ENCODE measurements at regions not wholly inside any gene's neighbourhood (a gene's known extent, or its start where the extent isn't known, plus 50 kb on each side); places are given as distances from the start of the nearest gene placed in this dataset.
A peak's percentile ranks its signal among the peaks of the same experiment; 100 is the strongest.

DNA sequence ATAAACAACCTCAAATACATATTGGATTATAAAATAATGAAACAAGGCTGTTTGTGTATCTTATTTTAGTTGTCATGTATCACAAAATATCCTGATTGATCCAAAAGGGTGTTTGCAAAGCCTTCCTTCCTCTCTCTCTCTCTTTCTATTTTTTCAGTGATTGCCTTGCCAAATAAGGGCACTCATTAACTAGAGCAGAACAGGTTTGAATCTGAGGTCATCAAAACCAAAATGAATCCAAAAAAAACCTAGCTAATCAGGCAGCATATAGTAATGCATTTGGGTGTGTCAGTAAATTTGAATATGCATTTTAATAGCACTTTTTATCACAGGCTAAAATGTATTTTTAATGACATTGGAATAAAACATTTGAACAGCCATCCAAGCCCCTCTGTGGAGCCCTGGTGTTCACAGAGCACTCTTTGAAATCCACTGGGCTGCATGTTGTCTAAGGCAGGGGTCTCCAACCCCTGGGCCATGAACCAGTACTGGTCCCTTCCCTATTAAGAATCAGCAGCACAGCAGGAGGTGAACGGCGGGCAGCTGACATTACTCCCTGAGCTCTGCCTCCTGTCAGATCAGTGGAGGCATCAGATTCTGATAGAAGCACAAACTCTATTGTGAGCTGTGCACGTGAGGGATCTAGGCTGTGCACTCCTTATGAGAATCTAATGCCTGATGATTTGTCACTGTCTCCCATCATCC lies 171.8 kb upstream of the RAI14 start:
- Histone ChIP-seq H3K4me1 (ENCODE audit: control insufficient read depth, insufficient read depth, low read length) (peaks cover 10% of the 10 kb centered on the region), H3K27ac (ENCODE audit: low read length) (no peak overlapping the region), H3K4me3 (ENCODE audit: low read length) (no peak overlapping the region), H3K27me3 (ENCODE audit: control insufficient read depth, insufficient read depth, low read length) (no peaks in the 10 kb centered on the region), H3K36me3 (ENCODE audit: control insufficient read depth, insufficient read depth, low read length) (no peaks in the 10 kb centered on the region), H3K9me3 (ENCODE audit: control insufficient read depth, low read depth, low read length) (no peaks in the 10 kb centered on the region)
- DNase-seq, result no peak
- no CpG with 5 or more reads among the region's 3 CpGs for WGBS (ENCODE audit: insufficient coverage, low lambda C conversion rate)

DNA sequence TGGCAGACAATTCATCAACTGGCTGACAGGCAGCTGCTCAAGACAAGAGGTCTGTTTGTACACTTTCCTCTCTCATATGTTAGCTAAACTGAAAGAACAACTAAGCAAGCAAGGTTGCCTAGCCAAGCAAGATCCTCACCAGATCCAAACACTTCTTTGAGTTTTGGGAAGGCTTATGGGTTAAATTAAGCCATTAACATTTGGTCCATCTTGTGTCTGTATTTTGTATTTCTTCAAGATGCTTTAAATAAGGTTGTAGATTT lies 170.4 kb upstream of the RAI14 start:
- H3K9me3 ChIP-seq (ENCODE audit: control insufficient read depth, low read depth, low read length), result no peaks in the 10 kb centered on the region
- no peak overlapping the region for H3K27ac ChIP-seq (ENCODE audit: low read length)

DNA sequence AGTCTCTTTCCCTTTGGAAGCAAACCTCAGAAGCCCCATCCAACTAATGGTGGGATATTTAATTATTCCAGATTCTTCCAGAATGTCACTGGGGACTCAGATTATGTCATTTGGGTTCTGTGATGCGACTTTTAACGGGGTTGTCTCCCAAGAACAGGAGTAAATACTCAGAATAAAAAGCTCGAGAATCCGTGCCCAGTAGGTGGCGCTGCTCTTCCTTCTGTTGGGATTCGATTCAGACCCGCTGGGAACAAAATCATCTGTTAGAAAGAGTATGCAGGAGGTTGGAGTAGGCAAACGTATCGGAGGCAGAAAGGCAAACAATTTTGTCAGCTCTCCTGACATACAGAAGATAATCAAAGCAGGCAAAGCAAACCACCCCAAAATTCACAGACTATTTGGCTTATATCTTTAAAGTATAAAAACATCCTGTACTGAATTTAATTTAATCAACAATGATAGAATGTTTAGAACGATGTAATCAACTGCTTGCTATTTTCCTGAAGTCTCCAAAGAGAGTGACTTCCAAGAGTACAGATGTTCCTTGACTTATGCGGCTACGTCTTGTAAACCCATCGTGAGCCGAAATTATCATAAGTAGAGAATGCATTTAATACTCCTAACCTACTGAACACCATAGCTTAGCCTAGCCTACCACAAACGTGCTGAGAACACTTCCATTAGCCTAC lies 169.8 kb upstream of the RAI14 start:
- WGBS (ENCODE audit: insufficient coverage, low lambda C conversion rate), result 80% methylated on average over 2 of the region's 15 CpGs
- Histone ChIP-seq H3K36me3 (ENCODE audit: control insufficient read depth, insufficient read depth, low read length) (no peaks in the 10 kb centered on the region), H3K27me3 (ENCODE audit: control insufficient read depth, insufficient read depth, low read length) (no peaks in the 10 kb centered on the region), H3K4me1 (ENCODE audit: control insufficient read depth, insufficient read depth, low read length) (peaks cover 10% of the 10 kb centered on the region), H3K27ac (ENCODE audit: low read length) (peak overlapping the region; percentile 93), H3K9me3 (ENCODE audit: control insufficient read depth, low read depth, low read length) (no peaks in the 10 kb centered on the region), H3K4me3 (ENCODE audit: low read length) (no peak overlapping the region)
- peak; percentile 74 to 76 for DNase-seq

More for the DNA sequence above, 170.4 kb upstream of the RAI14 start:
- no peaks in the 10 kb centered on the region for H3K27me3 ChIP-seq (ENCODE audit: control insufficient read depth, insufficient read depth, low read length)
- peaks cover 10% of the 10 kb centered on the region for H3K4me1 ChIP-seq (ENCODE audit: control insufficient read depth, insufficient read depth, low read length)
- no peaks in the 10 kb centered on the region for H3K36me3 ChIP-seq (ENCODE audit: control insufficient read depth, insufficient read depth, low read length)
- no peak overlapping the region for H3K4me3 ChIP-seq (ENCODE audit: low read length)
- DNase-seq, result no peak

DNA sequence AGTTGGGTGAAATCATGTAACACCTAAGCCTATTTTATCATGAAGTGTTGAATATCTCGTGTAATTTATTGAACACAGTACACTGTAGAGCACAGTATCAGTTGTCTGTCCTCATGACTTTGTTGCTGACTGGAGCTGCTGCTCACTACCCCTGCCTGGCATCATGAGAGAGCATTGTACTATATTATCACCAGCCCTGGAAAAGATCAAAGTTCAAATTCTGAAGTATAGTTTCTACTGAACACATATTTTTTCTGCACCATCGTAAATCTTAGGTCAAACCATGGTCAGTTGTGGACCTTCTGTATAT lies 169.3 kb upstream of the RAI14 start:
- DNase-seq, result peak; percentile 61 to 85
- no peaks in the 10 kb centered on the region for H3K27me3 ChIP-seq (ENCODE audit: control insufficient read depth, insufficient read depth, low read length)
- no peaks in the 10 kb centered on the region for H3K9me3 ChIP-seq (ENCODE audit: control insufficient read depth, low read depth, low read length)
- no peak overlapping the region for H3K4me3 ChIP-seq (ENCODE audit: low read length)
- H3K27ac ChIP-seq (ENCODE audit: low read length), result peak overlapping the region; percentile 93
- no peaks in the 10 kb centered on the region for H3K36me3 ChIP-seq (ENCODE audit: control insufficient read depth, insufficient read depth, low read length)
- peaks cover 10% of the 10 kb centered on the region for H3K4me1 ChIP-seq (ENCODE audit: control insufficient read depth, insufficient read depth, low read length)
- no CpG with 5 or more reads among the region's 2 CpGs for WGBS (ENCODE audit: insufficient coverage, low lambda C conversion rate)

DNA sequence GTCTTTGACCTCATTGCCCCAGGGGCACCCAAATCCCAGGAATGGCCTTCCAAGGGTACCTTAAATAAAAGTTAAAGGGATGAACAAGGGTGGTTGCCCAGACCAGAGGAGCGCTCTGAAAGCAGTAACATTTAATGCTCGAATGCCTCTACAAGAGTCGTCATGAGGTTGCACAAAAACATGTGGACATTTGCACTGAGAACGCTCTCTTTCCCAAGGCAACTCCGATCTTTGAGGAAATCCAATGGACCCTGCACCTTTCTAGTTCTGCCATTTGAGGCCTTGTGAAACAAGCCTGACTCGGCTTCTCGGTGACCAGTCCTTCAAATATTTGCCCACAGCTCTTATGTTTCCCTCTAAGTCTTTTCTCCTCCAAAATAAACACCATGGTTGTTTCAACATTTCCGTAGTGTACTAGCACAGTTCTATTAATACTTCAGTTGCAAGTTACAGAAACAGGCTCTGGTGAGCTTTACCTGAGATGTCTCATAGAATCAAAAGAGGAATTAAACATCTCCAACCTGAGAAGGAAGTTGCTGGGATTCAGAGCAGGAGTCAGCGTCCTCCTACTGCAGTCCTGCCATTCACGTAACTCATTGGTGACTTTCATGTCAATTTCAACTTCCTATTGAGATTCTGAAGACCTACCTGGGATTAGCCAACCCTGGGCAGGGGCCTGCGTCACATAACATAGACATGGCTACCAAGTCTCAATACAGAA lies 168.8 kb upstream of the RAI14 start:
- peak; percentile 54 to 73 for DNase-seq
- no peaks in the 10 kb centered on the region for H3K9me3 ChIP-seq (ENCODE audit: control insufficient read depth, low read depth, low read length)
- peaks cover 10% of the 10 kb centered on the region for H3K4me1 ChIP-seq (ENCODE audit: control insufficient read depth, insufficient read depth, low read length)
- no peaks in the 10 kb centered on the region for H3K36me3 ChIP-seq (ENCODE audit: control insufficient read depth, insufficient read depth, low read length)
- no CpG with 5 or more reads among the region's 11 CpGs for WGBS (ENCODE audit: insufficient coverage, low lambda C conversion rate)
- H3K27ac ChIP-seq (ENCODE audit: low read length), result peak overlapping the region; percentile 93
- H3K27me3 ChIP-seq (ENCODE audit: control insufficient read depth, insufficient read depth, low read length), result no peaks in the 10 kb centered on the region
- H3K4me3 ChIP-seq (ENCODE audit: low read length), result no peak overlapping the region

DNA sequence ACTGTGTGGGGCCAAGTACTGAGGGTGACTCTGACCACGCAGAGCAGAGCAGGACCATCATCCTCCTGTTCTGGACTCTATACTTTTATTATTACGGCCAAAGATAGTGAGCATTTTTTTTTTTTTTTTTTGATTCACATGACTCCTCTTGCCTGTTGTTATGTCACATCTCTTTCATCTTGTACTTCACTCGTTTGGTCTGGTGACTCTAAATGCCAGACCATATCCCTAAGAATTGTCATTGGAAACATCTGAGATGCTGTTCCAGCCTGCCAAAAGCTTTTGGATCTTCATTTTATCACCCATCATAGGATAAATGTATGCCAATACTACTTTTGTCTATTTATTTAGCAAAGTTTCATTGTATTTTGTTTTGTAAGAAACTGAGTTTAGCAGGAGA lies 168.2 kb upstream of the RAI14 start:
- H3K36me3 ChIP-seq (ENCODE audit: control insufficient read depth, insufficient read depth, low read length), result no peaks in the 10 kb centered on the region
- H3K9me3 ChIP-seq (ENCODE audit: control insufficient read depth, low read depth, low read length), result no peaks in the 10 kb centered on the region
- DNase-seq, result peak in 1 of 2 donors; percentile 50
- H3K27me3 ChIP-seq (ENCODE audit: control insufficient read depth, insufficient read depth, low read length), result no peaks in the 10 kb centered on the region
- H3K4me1 ChIP-seq (ENCODE audit: control insufficient read depth, insufficient read depth, low read length), result peaks cover 10% of the 10 kb centered on the region
- H3K4me3 ChIP-seq (ENCODE audit: low read length), result no peak overlapping the region
- H3K27ac ChIP-seq (ENCODE audit: low read length), result peak overlapping the region; percentile 93
- WGBS (ENCODE audit: insufficient coverage, low lambda C conversion rate), result 42% methylated on average over 2 of the region's 3 CpGs

DNA sequence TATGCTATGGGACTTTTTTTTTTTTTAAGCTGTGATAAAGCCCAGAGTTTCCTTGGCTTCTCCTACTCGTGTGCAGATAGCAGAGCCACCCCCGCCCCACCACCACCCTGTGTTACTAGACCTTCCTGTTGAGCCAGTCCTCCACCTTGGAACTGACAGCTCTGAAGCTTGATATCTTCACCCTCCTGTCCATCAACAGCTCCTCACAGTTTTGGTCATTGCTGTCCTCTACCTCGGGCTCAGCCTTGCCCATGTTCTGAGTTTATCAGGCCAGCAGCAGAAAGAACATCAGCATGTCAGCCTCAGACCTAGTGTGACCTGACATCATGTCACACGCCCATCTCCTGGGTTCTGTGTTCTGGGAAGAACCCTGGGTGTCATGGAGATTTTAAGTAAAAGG lies 167.1 kb upstream of the RAI14 start:
- no peaks in the 10 kb centered on the region for H3K9me3 ChIP-seq (ENCODE audit: control insufficient read depth, low read depth, low read length)
- peaks cover 10% of the 10 kb centered on the region for H3K4me1 ChIP-seq (ENCODE audit: control insufficient read depth, insufficient read depth, low read length)
- DNase-seq, result no peak
- no peaks in the 10 kb centered on the region for H3K27me3 ChIP-seq (ENCODE audit: control insufficient read depth, insufficient read depth, low read length)
- H3K4me3 ChIP-seq (ENCODE audit: low read length), result no peak overlapping the region
- no peaks in the 10 kb centered on the region for H3K36me3 ChIP-seq (ENCODE audit: control insufficient read depth, insufficient read depth, low read length)
- no CpG with 5 or more reads among the region's 4 CpGs for whole genome bisulfite sequencing (ENCODE audit: insufficient coverage, low lambda C conversion rate)
- H3K27ac ChIP-seq (ENCODE audit: low read length), result no peak overlapping the region

DNA sequence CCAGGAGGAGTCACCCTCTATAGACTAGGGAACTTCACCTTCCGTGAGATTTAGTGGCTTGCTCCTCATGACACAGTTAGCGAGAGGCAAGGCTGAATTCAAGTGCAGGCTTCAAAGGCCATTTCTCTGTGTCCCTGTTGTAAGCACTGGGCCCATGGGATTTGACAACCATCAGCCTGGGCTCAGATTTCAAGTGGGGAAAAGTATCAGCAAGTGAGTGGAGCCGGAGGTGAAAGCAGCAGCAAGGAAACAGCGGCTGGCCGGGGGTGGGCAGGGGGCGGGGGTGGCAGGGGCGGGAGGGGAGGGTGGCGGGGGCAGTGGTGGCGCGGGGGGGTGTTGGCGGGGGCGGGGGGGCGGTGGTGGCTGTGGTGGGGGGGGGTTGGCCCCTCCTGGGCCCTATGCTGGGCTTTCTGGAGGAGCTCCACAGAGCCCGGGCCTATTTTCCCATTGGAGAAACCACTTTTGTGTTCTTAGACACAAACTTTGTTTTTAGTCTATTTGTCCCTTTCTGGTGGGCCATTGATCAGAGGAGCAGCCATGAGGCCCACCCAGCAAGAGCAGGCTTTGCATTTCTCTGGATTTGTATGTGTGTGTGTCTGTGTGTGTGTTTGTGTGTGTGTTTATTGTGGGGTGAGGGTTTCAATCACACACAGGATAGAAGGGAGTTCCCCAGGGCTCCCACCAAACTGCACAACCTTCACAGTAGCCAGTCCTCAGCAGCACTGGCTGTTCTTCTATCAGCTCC lies 165.4 kb upstream of the RAI14 start:
- H3K9me3 ChIP-seq (ENCODE audit: control insufficient read depth, low read depth, low read length), result no peaks in the 10 kb centered on the region
- peaks cover 10% of the 10 kb centered on the region for H3K4me1 ChIP-seq (ENCODE audit: control insufficient read depth, insufficient read depth, low read length)
- DNase-seq, result no peak
- H3K4me3 ChIP-seq (ENCODE audit: low read length), result no peak overlapping the region
- WGBS (ENCODE audit: insufficient coverage, low lambda C conversion rate), result no CpG with 5 or more reads among the region's 14 CpGs
- H3K27ac ChIP-seq (ENCODE audit: low read length), result no peak overlapping the region
- H3K27me3 ChIP-seq (ENCODE audit: control insufficient read depth, insufficient read depth, low read length), result no peaks in the 10 kb centered on the region
- H3K36me3 ChIP-seq (ENCODE audit: control insufficient read depth, insufficient read depth, low read length), result no peaks in the 10 kb centered on the region

DNA sequence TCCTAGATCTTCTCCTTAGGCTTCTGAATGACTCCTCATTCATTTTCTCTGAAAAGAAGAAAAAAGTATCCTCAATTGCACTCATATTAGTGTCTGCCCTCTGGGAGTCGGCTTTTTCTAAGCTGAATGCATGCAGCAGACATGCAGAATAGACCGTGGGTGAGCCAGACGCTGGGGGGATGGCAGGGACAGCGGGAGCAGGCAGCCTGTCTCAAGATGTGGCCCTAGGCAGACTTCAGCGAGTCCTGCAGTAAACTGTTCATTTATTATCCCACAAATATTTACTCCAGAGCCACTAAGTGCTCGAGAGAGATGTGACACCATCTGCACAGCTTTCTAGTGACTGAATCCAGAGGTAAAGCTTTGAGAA lies 164.9 kb upstream of the RAI14 start:
- no peaks in the 10 kb centered on the region for H3K36me3 ChIP-seq (ENCODE audit: control insufficient read depth, insufficient read depth, low read length)
- peaks cover 10% of the 10 kb centered on the region for H3K4me1 ChIP-seq (ENCODE audit: control insufficient read depth, insufficient read depth, low read length)
- no peaks in the 10 kb centered on the region for H3K27me3 ChIP-seq (ENCODE audit: control insufficient read depth, insufficient read depth, low read length)
- H3K27ac ChIP-seq (ENCODE audit: low read length), result no peak overlapping the region
- no peaks in the 10 kb centered on the region for H3K9me3 ChIP-seq (ENCODE audit: control insufficient read depth, low read depth, low read length)
- H3K4me3 ChIP-seq (ENCODE audit: low read length), result no peak overlapping the region
- WGBS (ENCODE audit: insufficient coverage, low lambda C conversion rate), result 20% methylated on average over 1 of the region's 6 CpGs
- DNase-seq, result no peak

DNA sequence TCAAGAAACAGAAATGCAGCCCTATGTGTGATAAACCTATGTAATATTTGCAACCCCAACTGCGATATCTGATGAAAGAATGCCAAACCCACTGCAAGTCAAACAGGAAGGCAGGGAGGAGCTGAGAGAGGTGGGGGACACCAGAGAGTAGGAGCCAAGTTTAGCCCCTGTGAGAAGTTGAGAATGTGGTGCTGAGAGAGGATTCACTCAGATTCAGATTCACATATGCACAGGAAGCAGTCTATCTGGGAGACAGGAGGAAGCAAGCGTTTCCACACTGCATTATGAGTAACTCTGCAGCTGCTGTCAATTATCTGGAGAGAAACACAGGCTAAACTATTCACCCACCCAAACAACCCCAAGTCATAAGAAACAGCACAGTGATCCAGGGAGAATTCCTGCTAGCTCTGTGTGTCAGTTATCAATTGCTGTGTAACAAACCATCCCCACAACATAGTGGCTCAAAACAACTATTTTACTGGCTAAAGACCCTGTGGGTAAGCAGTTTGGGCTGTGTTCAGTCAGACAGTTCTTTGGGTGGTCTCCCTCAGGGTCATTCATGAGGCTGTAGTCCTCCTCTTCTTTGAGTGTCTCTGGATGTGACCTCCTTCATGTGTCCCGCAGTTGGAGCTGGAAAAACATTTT lies 161.9 kb upstream of the RAI14 start:
- H3K27ac ChIP-seq (ENCODE audit: low read length), result no peak overlapping the region
- H3K27me3 ChIP-seq (ENCODE audit: control insufficient read depth, insufficient read depth, low read length), result no peaks in the 10 kb centered on the region
- no peaks in the 10 kb centered on the region for H3K36me3 ChIP-seq (ENCODE audit: control insufficient read depth, insufficient read depth, low read length)
- no peaks in the 10 kb centered on the region for H3K9me3 ChIP-seq (ENCODE audit: control insufficient read depth, low read depth, low read length)
- no peak overlapping the region for H3K4me3 ChIP-seq (ENCODE audit: low read length)
- no CpG with 5 or more reads among the region's 3 CpGs for WGBS (ENCODE audit: insufficient coverage, low lambda C conversion rate)
- peaks cover 10% of the 10 kb centered on the region for H3K4me1 ChIP-seq (ENCODE audit: control insufficient read depth, insufficient read depth, low read length)
- no peak for DNase-seq
